Heart right ventricle (tissue), 16 donors: ENCODE measurements at regions not wholly inside any gene's neighbourhood (a gene's known extent, or its start where the extent isn't known, plus 50 kb on each side); places are given as distances from the start of the nearest gene placed in this dataset.

Experiments used
- ATAC-seq, 8 donors: fragments of 200-7000 bp; cut with Tn5 transposase; one replicate each; pipeline ENCODE4 v1.9.1; 2020; ENCODE audit warnings: mild to moderate bottlenecking in 8 of 8, moderate library complexity in 8 of 8, moderate number of reproducible peaks in 1 of 8
- DNase-seq, 2 donors: peaks; one replicate each; pipeline ENCODE4 v3.0.0-alpha.2; 2020
- H3K27ac ChIP-seq, 10 donors: fragments of 200-600 bp; sonication (generic) in 2 of 10; one replicate each; pipeline versions ENCODE4 v1.5.0 to v1.8.0; 2020 to 2022; ENCODE audit warnings: mild to moderate bottlenecking in 3 of 10
- H3K27me3 ChIP-seq, 7 donors: fragments of 200-600 bp; one replicate each; pipeline ENCODE4 v1.8.0; 2021 to 2022; ENCODE audit warnings: mild to moderate bottlenecking in 2 of 7
- H3K36me3 ChIP-seq, 9 donors: fragments of 200-600 bp; sonication (generic) in 1 of 9; one replicate each; pipeline versions ENCODE4 v1.5.0 to v1.8.0; 2020 to 2022; ENCODE audit warnings: mild to moderate bottlenecking in 2 of 9
- H3K4me1 ChIP-seq, 9 donors: fragments of 200-600 bp; sonication (generic) in 1 of 9; one replicate each; pipeline versions ENCODE4 v1.5.0 to v1.8.0; 2020 to 2022; ENCODE audit warnings: mild to moderate bottlenecking in 4 of 9
- H3K4me3 ChIP-seq, 10 donors: fragments of 200-600 bp; sonication (generic) in 2 of 10; one replicate each; pipeline versions ENCODE4 v1.5.0 to v1.8.0; 2020 to 2022; ENCODE audit warnings: mild to moderate bottlenecking in 7 of 10, moderate library complexity in 2 of 10
- H3K9me3 ChIP-seq, 11 donors: fragments of 200-600 bp in 10 of 11; sonication (generic) in 2 of 11; one replicate each; pipeline versions ENCODE4 v1.5.0 to v1.8.0; 2013 to 2022; ENCODE audit warnings: mild to moderate bottlenecking in 2 of 11, control low read depth in 1 of 11, moderate library complexity in 1 of 11
- CTCF ChIP-seq, 9 donors: fragments of 200-600 bp; sonication (generic) in 2 of 9; IDR thresholded peaks; one replicate each; pipeline versions ENCODE4 v1.5.0 to v1.8.0; 2021 to 2022; ENCODE audit warnings: antibody characterized with exemption in 9 of 9, mild to moderate bottlenecking in 5 of 9, moderate library complexity in 1 of 9
- WGBS, 2 donors: extraction: QIAGEN DNeasy Blood & Tissue Kit; methylation state at CpG; one replicate each; pipeline ENCODE4 v1.1.7; 2013; ENCODE audit warnings: inconsistent platforms in 1 of 2; 5-methylcytosine and 5-hydroxymethylcytosine counted together
- intact Hi-C, 10 donors: fragments of 100-400 bp; cut with DNase I; formaldehyde crosslinking; loops; one replicate each; pipeline versions ENCODE4 v1.11.1 to v1.14.2; 2022
- donor health status: Arrhythmogenic right ventricular cardiomyopathy.
- donor health status: ischemic (EF 13 %, LVEDD 7.1; RV severe dilation, severe dysfunction).
- donor health status: healthy with polysubstance abuse.
- donor health status: DM: no; HTN: yes; CAD: no.
- donor health status: DM: no; HTN: no; CAD: no.
- donor health status: ischemic (EF 25% LVEDD 6.9; RV normal size, moderate dysfunction).
- donor health status: ischemic (EF 25% LVEDD 5.7; RV mildly dilated, moderate dysfunction).
- donor health status: healthy.
- donor health status: DM: yes; HTN: yes; CAD: no.
- donor health status: Ischemic cardiomyopathy.
- donor health status: ischemic (EF 35%, LVEDD 5.7; RV mildly dilated, moderate dysfunction).
- donor health status: nonischemic (EF 11% LVEDD 7.7; RV severe dilation, severe dysfunction).
- donor health status: DM: yes; HTN: yes; CAD: no.
- donor health status: PGD.
- donor health status: ischemic (EF 29% LVEDD 5.4; RV normal size, mild dysfunction).
- donor health status: nonischemic (EF 23%, LVEDD 6.1; RV moderate dilation, normal function).

DNA sequence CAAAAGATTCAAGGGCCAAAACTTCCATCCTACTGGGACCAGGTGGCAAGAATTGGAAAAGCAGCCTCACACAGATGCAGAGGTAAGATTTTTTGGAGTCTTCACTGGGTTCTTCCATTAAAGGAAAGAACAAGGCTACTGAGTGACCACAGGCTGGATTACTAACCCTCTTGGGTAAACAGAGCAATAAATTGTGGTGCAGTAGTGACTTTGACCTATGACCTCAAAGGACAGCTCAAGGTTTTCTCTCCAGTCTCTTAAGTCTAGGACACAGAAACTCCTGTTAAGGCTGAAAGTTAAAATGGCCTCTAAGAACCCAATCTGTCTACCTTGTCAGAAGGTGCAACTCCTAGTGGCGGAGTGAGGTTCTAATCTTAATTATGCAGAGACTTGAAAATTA is 464.9 kb downstream of the SMARCA1 start:
- DNase-seq = no peak

GRCh38 chrX:129043138-129043537 is 480.2 kb downstream of the SMARCA1 start:
- no peak for TF ChIP-seq CTCF (IDR thresholded peaks at IDR 0.05)
- WGBS, 2 donors = 91 to 92% methylated on average over 11 of the region's 11 CpGs
- H3K36me3 ChIP-seq = no peaks in the 10 kb centered on the region

More for the DNA sequence above, 464.9 kb downstream of the SMARCA1 start:
- no peak for ATAC-seq
- 96 to 100% methylated on average over 1 of the region's 1 CpG for WGBS, 2 donors
- H3K4me3 ChIP-seq = no peak overlapping the region
- no peak for TF ChIP-seq CTCF (IDR thresholded peaks at IDR 0.05)
- H3K9me3 ChIP-seq = no peaks in the 10 kb centered on the region
- intact Hi-C loops = no loop called here
- no peak overlapping the region for H3K27ac ChIP-seq
- no peaks in the 10 kb centered on the region for H3K27me3 ChIP-seq
- no peaks in the 10 kb centered on the region for H3K36me3 ChIP-seq
- H3K4me1 ChIP-seq = no peaks in the 10 kb centered on the region

GRCh38 chrX:129041319-129041718 is 482.0 kb downstream of the SMARCA1 start:
- ATAC-seq (no peak), DNase-seq (no peak)
- Histone ChIP-seq H3K4me1 (no peaks in the 10 kb centered on the region), H3K27ac (no peak overlapping the region), H3K9me3 (no peaks in the 10 kb centered on the region), H3K4me3 (no peak overlapping the region), H3K27me3 (no peaks in the 10 kb centered on the region), H3K36me3 (no peaks in the 10 kb centered on the region)
- intact Hi-C loops = no loop called here
- TF ChIP-seq CTCF (IDR thresholded peaks at IDR 0.05) = no peak
- 83 to 85% methylated on average over 4 to 5 of the region's 5 CpGs for WGBS, 2 donors

More at GRCh38 chrX:129043138-129043537, 480.2 kb downstream of the SMARCA1 start:
- no peak overlapping the region for H3K4me3 ChIP-seq
- H3K27ac ChIP-seq = no peak overlapping the region
- DNase-seq = no peak
- H3K27me3 ChIP-seq = no peaks in the 10 kb centered on the region
- no peaks in the 10 kb centered on the region for H3K9me3 ChIP-seq
- no peak for ATAC-seq
- H3K4me1 ChIP-seq = no peaks in the 10 kb centered on the region
- intact Hi-C loops = no loop called here

DNA sequence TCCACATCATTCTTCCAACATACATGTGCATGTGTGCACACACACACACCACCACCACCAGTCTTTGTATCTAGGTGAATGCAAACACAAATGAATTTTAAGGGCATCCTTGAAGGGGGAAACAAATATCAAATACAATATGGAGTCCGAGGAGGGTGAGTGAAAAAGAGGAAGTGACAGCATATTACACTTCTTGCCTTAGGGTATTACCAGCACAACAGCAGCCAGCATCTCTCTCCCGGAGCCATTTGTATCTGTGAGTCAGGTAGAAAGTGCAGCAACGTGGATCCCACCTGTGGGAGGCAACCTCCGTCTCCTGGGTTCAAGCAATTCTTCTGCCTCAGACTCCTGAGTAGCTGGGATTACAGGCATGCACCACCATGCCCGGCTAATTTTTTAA is 483.2 kb downstream of the SMARCA1 start:
- Histone ChIP-seq H3K4me1 (no peaks in the 10 kb centered on the region), H3K27me3 (no peaks in the 10 kb centered on the region), H3K4me3 (no peak overlapping the region), H3K27ac (no peak overlapping the region), H3K9me3 (no peaks in the 10 kb centered on the region), H3K36me3 (no peaks in the 10 kb centered on the region)
- DNase-seq (no peak), ATAC-seq (no peak)
- no peak for TF ChIP-seq CTCF (IDR thresholded peaks at IDR 0.05)
- 92% methylated on average over 5 of the region's 5 CpGs for WGBS, 2 donors
- intact Hi-C loops = no loop called here

DNA sequence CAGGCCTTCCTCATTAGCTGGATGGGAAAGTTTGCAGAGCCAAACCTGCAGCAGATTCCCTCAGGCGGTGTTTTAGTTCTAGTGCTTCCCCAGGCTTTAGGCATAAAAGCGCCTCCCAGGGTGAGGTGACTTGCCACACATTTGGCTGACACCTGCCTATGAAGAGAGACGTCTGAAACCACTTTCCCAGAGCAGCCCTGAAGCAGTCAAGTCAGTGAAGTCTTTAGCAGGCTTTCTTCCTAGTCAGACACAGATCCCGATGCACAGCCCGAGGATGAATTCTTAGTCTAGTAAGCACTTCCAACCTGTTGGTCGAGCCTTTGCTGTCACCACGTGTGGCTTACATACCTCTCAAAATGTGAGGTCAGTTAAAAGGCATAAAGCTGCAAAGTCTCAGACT is 484.1 kb downstream of the SMARCA1 start:
- Histone ChIP-seq H3K4me1 (no peaks in the 10 kb centered on the region), H3K27ac (no peak overlapping the region), H3K36me3 (no peaks in the 10 kb centered on the region), H3K9me3 (no peaks in the 10 kb centered on the region), H3K27me3 (no peaks in the 10 kb centered on the region), H3K4me3 (no peak overlapping the region)
- no peak for TF ChIP-seq CTCF (IDR thresholded peaks at IDR 0.05)
- DNase-seq (no peak), ATAC-seq (no peak)
- intact Hi-C loops = no loop called here
- 83 to 86% methylated on average over 7 of the region's 7 CpGs for WGBS, 2 donors
